Dermis blood vessel endothelial cell (primary cell): ENCODE measurements at regions not wholly inside any gene's neighbourhood (a gene's known extent, or its start where the extent isn't known, plus 50 kb on each side); places are given as distances from the start of the nearest gene placed in this dataset.
A peak's percentile ranks its signal among the peaks of the same experiment; 100 is the strongest.
"Not testable (repeated sequence)": the region's sequence is repeated elsewhere in the genome, so short reads cannot be mapped to it uniquely, and the experiment has no call there.

Experiments
- DNase-seq: peaks from one replicate; pipeline ENCODE4 v3.0.0; 2010

GRCh38 chr7:114364151-114364550 lies 50.5 kb upstream of the FOXP2 start:
- DNase-seq, result peak; percentile 26

GRCh38 chr7:114363292-114363691 lies 51.3 kb upstream of the FOXP2 start:
- DNase-seq, result no peak

GRCh38 chr7:114358911-114359310 lies 55.7 kb upstream of the FOXP2 start:
- no peak for DNase-seq

GRCh38 chr7:114356133-114356532 lies 58.5 kb upstream of the FOXP2 start:
- DNase-seq, result peak; percentile 74

GRCh38 chr7:114354306-114354705 lies 60.3 kb upstream of the FOXP2 start:
- no peak for DNase-seq

- DNase-seq, result no peak
Observed at GRCh38 chr7:114345494-114345893, 69.1 kb upstream of the FOXP2 start.

- DNase-seq, result no peak
Observed at GRCh38 chr7:114343949-114344708, 70.5 kb upstream of the FOXP2 start.

- no peak for DNase-seq
Observed at GRCh38 chr7:114342431-114343179, 72.0 kb upstream of the FOXP2 start.

- no peak for DNase-seq
Observed at GRCh38 chr7:114341648-114342047, 73.0 kb upstream of the FOXP2 start.

GRCh38 chr7:114334989-114335388 lies 79.6 kb upstream of the FOXP2 start:
- no peak for DNase-seq

GRCh38 chr7:114329458-114329857 lies 85.2 kb upstream of the FOXP2 start:
- DNase-seq, result not testable (repeated sequence)

- DNase-seq, result no peak
Observed at GRCh38 chr7:114317450-114318098, 97.0 kb upstream of the FOXP2 start.

GRCh38 chr7:114312649-114313048 lies 102.0 kb upstream of the FOXP2 start:
- no peak for DNase-seq

- peak; percentile 23 for DNase-seq
Observed at GRCh38 chr7:114310345-114311110, 104.1 kb upstream of the FOXP2 start.

GRCh38 chr7:114309729-114310128 lies 104.9 kb upstream of the FOXP2 start:
- no peak for DNase-seq

- DNase-seq, result no peak
Observed at GRCh38 chr7:114303301-114303700, 111.3 kb upstream of the FOXP2 start.

GRCh38 chr7:114302858-114303257 lies 111.8 kb upstream of the FOXP2 start:
- no peak for DNase-seq

- DNase-seq, result peak; percentile 10
Observed at GRCh38 chr7:114298011-114298410, 116.6 kb upstream of the FOXP2 start.

GRCh38 chr7:114297121-114297520 lies 117.5 kb upstream of the FOXP2 start:
- no peak for DNase-seq

GRCh38 chr7:114295522-114295921 lies 119.1 kb upstream of the FOXP2 start:
- DNase-seq, result no peak

GRCh38 chr7:114294036-114294435 lies 120.6 kb upstream of the FOXP2 start:
- no peak for DNase-seq

GRCh38 chr7:114293289-114294012 lies 121.2 kb upstream of the FOXP2 start:
- DNase-seq, result no peak
